Calu3 (cell line): ENCODE measurements at regions not wholly inside any gene's neighbourhood (a gene's known extent, or its start where the extent isn't known, plus 50 kb on each side); places are given as distances from the start of the nearest gene placed in this dataset.
"Not testable (repeated sequence)": the region's sequence is repeated elsewhere in the genome, so short reads cannot be mapped to it uniquely, and the experiment has no call there.

Experiments used
- BruUV-seq: library from RNA; stranded (reverse); fragments of 400-500 nt; replicated peaks from 2 replicates; lab custom pipeline; 2021; lab: Mats Ljungman, UMichigan
- CTCF ChIA-PET: fragments of 300-600 bp; sonication (Branson Sonifier 250); formaldehyde crosslinking; loops from one replicate; lab custom pipeline; 2022; ENCODE audit warnings: antibody characterized with exemption; lab: Charles Lee
- DNase-seq: peaks from one replicate; pipeline ENCODE4 v3.0.0; 2022
- H3K27ac Mint-ChIP-seq: one replicate; pipeline ENCODE4 v1.8.0; 2022; ENCODE audit warnings: mixed read lengths; ENCODE audit not compliant: unreplicated experiment
- H3K27me3 Mint-ChIP-seq: one replicate; pipeline ENCODE4 v1.8.0; 2022; ENCODE audit warnings: mixed read lengths; ENCODE audit not compliant: unreplicated experiment
- H3K36me3 Mint-ChIP-seq: one replicate; pipeline ENCODE4 v1.8.0; 2022; ENCODE audit warnings: mild to moderate bottlenecking, moderate library complexity, mixed read lengths; ENCODE audit not compliant: insufficient read depth, unreplicated experiment
- H3K4me1 Mint-ChIP-seq: one replicate; pipeline ENCODE4 v1.8.0; 2022; ENCODE audit warnings: mild to moderate bottlenecking, low read depth, mixed read lengths; ENCODE audit not compliant: unreplicated experiment
- H3K4me3 Mint-ChIP-seq: one replicate; pipeline ENCODE4 v1.8.0; 2022; ENCODE audit warnings: mild to moderate bottlenecking, low read depth, moderate library complexity, mixed read lengths; ENCODE audit not compliant: unreplicated experiment
- H3K9me3 Mint-ChIP-seq: one replicate; pipeline ENCODE4 v1.8.0; 2022; ENCODE audit warnings: low read depth, mixed read lengths; ENCODE audit not compliant: unreplicated experiment
- CTCF ChIP-seq: fragments of 200-600 bp; IDR thresholded peaks from one replicate; pipeline ENCODE4 v1.8.0; 2022; ENCODE audit warnings: antibody characterized with exemption; ENCODE audit not compliant: unreplicated experiment
- intact Hi-C: fragments of 100-400 bp; cut with micrococcal nuclease; formaldehyde crosslinking; loops from one replicate; pipeline ENCODE4 v1.10.0; 2022; ENCODE audit not compliant: unreplicated experiment

DNA sequence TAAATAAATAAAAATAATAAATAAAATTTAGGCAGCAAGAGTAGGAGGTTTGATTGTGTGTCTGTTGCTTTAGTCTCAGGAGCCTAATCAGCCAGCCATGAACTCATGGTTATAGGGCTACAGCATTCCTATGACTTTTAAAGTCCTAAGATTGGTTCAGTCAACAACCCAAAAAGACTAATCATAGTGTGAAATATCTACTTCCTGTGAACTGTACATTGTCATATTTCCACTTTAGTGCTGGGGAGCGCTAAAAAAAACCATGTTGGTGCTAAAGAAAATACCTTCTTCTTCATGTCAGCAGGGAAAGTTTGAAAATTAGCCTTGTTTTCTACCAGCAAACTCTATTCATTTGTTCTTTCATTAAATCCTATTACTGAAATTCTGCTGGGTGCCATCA, 521.6 kb downstream of the RNF144A start:
- Mint-ChIP-seq H3K4me3 (no peak overlapping the region), H3K4me1 (no peaks in the 10 kb centered on the region), H3K9me3 (peaks cover 7% of the 10 kb centered on the region), H3K36me3 (no peaks in the 10 kb centered on the region), H3K27ac (no peak overlapping the region), H3K27me3 (no peaks in the 10 kb centered on the region)
- no peak for DNase-seq
- no peak for TF ChIP-seq CTCF
- BruUV-seq = no TSS peak
- intact Hi-C loops = no loop called here
- CTCF ChIA-PET = interaction anchor here (0.5 kb wide), 1 partner anchor 328 kb away, joined by 12 read pairs; no protein-coding TSS in a partner anchor

- peaks cover 3% of the 10 kb centered on the region for H3K9me3 Mint-ChIP-seq
- CTCF ChIA-PET = no interaction called here
- intact Hi-C loops = no loop called here
Observed at GRCh38 chr2:7440977-7441376, 523.8 kb downstream of the RNF144A start.

GRCh38 chr2:7441841-7442240, 524.6 kb downstream of the RNF144A start:
- H3K27ac Mint-ChIP-seq, intact Hi-C loops, H3K9me3 Mint-ChIP-seq, CTCF ChIA-PET, H3K36me3 Mint-ChIP-seq, H3K4me1 Mint-ChIP-seq, H3K27me3 Mint-ChIP-seq, H3K4me3 Mint-ChIP-seq, BruUV-seq, DNase-seq: not testable (repeated sequence)

More at GRCh38 chr2:7440977-7441376, 523.8 kb downstream of the RNF144A start:
- no peak overlapping the region for H3K4me3 Mint-ChIP-seq
- DNase-seq = no peak
- no TSS peak for BruUV-seq
- no peaks in the 10 kb centered on the region for H3K36me3 Mint-ChIP-seq
- no peaks in the 10 kb centered on the region for H3K4me1 Mint-ChIP-seq
- H3K27ac Mint-ChIP-seq = no peak overlapping the region
- no peak for TF ChIP-seq CTCF
- H3K27me3 Mint-ChIP-seq = no peaks in the 10 kb centered on the region

GRCh38 chr2:7444626-7445025, 527.4 kb downstream of the RNF144A start:
- CTCF ChIA-PET = no interaction called here
- peaks cover 3% of the 10 kb centered on the region for H3K9me3 Mint-ChIP-seq
- H3K36me3 Mint-ChIP-seq = no peaks in the 10 kb centered on the region
- BruUV-seq = no TSS peak
- H3K4me1 Mint-ChIP-seq = no peaks in the 10 kb centered on the region
- DNase-seq = no peak
- H3K4me3 Mint-ChIP-seq = no peak overlapping the region
- H3K27ac Mint-ChIP-seq = no peak overlapping the region
- TF ChIP-seq CTCF = no peak
- no peaks in the 10 kb centered on the region for H3K27me3 Mint-ChIP-seq
- intact Hi-C loops = no loop called here

DNA sequence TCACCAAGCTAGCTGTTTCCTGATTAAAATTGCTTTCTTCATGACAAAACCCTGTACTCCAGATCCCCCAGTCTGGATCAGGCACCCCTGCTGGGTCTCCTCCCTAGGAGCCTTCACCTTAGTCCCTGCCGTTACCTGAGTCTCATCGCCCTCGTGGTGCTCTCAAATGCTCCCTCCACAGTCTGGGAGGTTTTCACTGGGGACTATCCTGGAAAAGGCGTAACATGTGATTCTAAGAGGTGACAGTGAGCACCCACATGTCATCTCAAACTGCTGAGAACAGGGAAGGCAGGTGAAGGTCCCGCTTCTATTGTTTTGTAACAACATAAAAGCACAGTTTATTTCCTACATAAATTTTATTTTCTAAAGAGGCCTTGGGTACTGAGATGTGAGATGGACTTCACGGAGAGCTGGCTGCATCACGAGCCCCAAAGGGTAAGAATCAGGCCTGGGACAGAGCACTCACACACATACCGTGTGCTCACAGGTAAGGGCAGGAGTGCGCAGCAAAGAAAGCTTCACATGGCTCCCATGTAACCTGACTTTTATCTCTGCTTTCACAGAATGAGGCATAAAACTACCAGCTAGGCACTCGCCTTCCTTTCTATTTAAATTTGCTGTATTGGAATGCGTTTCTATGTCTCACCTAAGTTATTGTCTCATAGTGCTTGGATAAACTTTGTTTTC, 531.5 kb downstream of the RNF144A start:
- Mint-ChIP-seq H3K27ac (no peak overlapping the region), H3K36me3 (no peaks in the 10 kb centered on the region), H3K4me3 (no peak overlapping the region), H3K27me3 (no peaks in the 10 kb centered on the region), H3K4me1 (no peaks in the 10 kb centered on the region), H3K9me3 (no peaks in the 10 kb centered on the region)
- CTCF ChIA-PET = no interaction called here
- DNase-seq = no peak
- intact Hi-C loops = no loop called here
- BruUV-seq = no TSS peak
- no peak for TF ChIP-seq CTCF
